Pons (tissue), 1 donor: ENCODE measurements at regions not wholly inside any gene's neighbourhood (a gene's known extent, or its start where the extent isn't known, plus 50 kb on each side); places are given as distances from the start of the nearest gene placed in this dataset.

Experiments used
- DNase-seq: peaks from one replicate; pipeline ENCODE4 v3.0.0-alpha.2; 2016; ENCODE audit warnings: low spot score

DNA sequence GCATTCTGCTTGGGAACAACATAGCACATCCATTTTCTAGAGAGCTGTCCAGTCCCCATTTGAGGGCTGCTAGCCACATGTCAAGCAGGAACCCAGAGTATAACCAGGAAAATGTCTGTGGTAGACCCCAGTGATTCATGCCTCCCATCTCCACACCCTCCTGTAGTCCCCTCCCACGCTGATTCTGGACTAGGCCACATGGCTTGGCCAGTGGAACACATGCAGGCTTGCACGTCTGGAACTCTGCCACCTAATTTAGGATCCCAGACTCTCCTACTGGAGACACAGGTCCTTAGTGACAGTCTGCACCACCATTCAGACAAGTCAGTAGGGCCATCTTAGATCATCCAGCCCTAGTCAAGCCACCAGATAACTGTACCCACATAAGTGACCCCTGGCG is 149.8 kb downstream of the ZIC5 start:
- no peak for DNase-seq

DNA sequence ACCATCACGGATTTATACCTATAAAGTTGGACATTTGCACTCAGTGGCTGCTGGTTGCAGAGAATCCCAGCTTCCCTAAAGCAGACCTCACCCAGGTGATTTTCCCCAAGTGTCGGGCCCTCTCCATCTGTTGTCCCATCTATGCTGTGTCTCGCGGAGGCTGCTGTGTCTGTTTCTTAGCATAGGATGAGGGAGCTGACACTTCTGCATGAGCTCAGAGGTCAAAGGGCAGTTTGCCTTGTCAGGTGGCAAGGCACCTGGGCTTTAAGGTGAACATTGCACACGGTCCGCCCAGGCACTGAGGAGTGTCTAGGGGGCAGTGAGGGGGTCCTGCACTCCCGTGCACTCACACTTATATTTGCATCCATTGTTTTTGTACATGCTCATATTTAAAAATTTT is 151.6 kb downstream of the ZIC5 start:
- no peak for DNase-seq

DNA sequence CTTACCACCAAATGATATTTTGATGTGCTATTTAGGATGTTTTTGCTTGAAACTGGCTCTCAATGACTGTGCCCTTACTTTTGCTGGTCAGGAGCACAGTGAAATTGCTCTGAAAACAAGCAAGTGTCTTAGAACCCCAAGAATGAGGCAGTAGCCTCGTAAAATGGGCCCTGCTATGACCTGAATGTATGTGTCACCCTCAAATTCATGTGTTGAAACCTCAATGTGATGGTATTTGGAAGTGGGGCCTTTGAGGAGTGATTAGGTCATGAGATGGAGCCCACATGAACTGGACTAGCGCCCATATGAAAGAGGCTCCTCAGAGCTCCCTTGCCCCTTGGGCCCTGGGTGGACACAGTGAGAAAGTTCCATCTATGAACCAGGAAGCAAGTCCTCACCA is 155.2 kb downstream of the ZIC5 start:
- no peak for DNase-seq

DNA sequence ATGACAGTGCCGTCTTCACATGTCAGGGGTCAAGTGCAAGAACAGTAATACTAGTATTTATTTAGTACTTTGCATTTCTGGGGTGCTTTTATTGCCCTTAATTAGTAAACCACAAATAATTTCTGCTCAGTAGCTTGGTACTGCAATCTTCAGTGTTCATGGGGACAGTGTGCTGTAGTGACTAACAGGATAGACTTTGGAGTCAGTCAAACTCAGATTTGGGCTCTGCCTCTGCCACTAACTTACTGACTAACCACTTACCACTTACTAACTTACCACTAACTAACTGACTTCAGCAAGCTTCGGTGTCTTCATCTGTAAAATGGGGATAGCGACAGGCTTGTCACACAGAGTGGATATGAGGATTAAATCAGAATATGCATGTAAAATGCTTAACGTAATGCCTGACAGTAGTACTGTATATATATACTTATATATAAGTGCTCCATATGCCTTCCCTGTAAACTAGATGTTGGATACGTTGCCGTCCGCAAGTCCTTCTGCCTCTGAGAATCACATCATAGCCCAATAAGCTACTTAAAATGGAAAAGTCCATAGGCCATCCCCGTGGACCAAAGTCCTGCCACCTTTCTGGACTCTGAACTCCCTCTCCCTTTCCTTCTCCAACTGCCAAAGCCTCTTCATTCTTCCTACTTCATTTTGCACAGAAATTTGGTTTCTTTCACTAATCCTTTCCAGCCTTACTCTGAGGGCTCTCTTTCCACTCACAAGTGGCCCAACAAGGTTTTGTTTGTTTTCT is 158.1 kb downstream of the ZIC5 start:
- no peak for DNase-seq

DNA sequence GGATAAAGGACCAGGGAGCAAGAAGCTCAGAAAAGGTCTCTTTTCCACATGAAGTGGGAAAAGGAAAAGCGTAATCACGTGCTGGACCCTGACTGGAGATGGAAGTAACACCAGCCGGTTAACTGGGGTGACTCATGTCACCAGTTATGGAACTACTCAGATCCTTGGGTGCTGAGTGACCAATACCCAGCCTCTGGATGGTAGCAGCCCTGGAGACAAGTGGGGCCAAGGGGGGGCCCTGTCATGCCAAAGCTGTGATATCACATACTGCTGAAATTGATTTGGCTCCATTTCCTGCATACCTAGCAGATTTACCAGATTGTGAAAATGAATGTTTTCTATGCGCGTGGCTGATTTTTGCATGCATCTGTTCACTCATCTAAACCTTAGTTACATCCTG is 158.9 kb downstream of the ZIC5 start:
- no peak for DNase-seq

DNA sequence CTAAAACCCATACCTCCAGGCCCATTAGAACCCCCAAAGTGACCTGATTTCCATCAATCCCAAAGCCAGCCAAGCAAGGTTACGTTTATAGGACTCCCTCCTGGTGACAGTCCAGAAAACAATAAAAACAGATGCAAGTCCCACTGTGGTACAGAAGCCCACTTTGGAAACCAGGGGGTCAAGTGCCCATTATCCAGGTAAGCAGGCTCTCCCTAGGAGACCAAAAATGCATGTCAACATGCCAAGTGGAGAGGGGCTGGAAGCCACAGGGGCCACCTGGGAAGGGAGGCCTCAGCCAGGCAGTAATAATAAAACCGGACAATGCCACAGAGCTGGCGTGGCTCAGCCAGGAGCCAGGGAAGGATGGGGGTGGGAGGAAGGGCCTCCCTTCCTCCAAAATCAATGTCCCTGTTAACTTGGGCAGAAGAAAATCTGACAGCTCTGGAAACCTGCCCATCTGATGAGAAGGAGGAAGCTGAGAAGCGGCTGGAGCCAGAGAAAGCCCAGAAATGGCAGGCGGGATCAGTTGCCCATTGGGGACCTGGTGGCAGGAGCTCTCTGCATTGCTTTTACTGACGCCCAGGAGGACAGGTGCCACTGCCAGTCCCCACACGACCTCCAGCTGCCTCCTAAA is 160.4 kb downstream of the ZIC5 start:
- DNase-seq: no peak

DNA sequence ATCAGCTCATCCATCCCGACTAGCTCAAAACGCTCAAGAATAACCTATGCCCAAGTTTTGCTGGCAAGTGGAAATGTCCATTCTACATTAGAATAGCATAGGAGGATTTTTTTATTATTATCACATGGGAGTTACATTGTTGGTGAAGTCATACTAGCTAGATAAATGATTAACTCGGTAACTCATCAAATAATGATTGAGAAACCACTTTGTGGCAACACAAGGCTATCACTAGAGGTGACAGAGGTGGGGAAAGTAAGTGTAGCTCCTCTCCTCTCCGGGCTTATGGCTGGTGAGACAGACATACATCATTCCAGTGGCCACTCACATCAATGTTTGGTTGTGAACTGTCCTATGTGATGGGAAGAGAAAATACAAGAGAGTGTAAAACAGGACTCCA is 161.6 kb downstream of the ZIC5 start:
- DNase-seq: no peak

DNA sequence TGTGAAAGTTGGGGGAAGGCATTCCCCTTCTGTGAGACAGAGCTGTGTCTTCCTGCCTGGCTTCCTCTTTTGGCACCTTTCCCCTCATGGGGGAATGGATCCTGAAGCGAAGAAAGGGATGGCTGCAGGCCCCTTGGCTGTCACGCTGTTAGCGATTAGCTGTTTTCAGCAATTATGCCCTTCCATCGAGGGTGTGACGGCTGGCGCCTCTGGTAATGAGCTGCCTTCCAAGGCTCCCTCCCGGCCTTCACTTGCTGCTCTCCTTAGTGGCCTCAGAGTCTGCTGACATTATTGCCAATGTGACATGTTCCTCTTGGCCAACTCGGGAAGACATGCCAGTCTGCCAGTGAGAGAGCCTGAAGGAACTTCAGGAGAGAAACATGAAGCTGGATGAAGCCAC is 162.1 kb downstream of the ZIC5 start:
- no peak for DNase-seq

DNA sequence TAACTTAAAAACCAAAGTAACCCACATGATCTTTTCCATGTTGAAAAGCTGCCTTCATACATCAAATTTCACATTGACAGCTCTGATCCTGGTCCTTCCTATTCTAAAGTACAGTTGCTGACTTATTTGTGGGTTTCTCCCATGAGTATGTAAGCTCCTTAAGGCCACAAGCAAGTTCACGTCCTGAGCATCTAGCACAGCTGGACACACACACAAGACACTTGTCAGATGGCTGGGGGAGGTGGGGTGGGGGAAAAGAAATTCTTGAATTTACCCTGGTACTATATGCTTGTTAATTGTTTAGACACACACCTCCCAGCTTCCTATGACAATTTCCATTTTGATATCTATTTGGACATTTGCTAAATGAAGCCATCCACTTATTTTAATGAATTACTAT is 162.8 kb downstream of the ZIC5 start:
- DNase-seq: no peak

DNA sequence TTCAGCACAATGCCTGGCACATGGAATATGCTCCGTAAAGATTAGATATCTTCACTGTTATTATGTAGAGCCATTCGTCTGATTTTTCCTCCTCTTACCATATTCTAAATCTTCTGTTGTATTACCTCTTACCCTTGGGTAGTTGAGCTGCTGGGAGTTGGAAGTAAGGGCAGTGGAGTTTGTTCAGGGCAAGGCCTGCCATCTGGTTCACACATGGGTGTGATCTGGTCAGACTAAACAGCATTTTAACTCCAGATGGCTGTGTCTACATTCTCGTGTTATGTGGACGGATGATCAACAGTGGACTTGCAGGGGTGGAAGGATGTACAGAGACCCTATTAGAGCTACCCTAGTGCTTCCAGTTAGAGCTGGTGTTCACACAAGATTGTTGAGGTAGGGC is 164.9 kb downstream of the ZIC5 start:
- no peak for DNase-seq

DNA sequence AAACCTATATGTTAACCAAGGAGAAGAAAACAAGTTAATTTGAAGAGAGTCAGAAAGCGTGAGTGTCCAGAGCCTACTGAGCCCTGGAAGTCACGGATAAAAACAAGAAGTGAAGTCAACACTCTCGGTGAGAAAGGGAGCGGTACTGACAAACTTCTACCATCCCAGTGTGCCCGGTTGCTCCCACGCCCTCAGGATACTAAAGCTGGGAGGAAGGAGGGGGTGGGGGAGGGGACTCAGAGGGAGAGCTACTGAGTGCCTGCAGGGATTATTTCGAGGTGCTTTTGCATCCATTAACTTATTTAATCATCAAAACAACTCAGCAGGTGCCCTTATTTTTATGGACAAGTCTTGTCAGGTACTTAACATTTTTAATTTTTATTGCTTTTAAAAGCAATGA is 166.2 kb downstream of the ZIC5 start:
- DNase-seq: no peak

DNA sequence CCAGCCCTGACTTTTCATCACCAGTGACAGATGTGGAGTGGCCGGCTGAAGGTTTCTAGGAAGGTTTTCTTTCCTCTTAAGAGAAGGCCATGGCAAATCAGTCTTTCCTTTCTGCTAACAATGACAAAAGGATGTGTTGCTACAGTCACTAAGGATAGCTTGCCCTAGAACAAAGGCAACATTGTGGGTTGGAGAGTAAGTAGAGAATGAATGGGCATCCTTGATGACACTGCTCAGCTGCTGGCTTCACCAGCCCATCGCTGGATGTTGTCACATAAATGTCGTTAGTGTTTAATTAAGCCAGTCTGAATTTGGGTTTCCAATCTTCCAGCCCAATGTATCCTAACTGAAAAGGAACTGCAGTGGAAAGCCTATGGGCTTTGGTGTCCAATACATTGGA is 168.4 kb downstream of the ZIC5 start:
- peak; percentile 95 for DNase-seq

DNA sequence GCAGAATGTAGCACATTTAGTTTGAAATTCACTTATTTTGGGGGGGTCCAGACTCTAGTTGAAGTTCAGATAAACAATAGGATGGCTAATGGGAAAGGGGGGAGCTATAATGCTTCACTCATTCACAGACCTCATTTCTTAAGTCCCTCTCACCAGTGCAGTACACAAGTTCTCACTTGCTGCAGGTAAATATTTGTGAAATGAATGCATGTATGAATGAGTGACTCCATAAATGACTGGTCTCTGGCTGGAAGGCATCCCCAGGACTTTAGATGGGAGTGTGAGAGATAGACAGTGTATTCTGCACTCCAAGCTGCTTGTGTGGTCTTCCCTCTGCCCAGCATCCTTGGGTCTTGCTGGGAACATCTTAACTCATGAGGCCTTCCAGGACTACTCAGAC is 169.2 kb downstream of the ZIC5 start:
- DNase-seq: no peak

DNA sequence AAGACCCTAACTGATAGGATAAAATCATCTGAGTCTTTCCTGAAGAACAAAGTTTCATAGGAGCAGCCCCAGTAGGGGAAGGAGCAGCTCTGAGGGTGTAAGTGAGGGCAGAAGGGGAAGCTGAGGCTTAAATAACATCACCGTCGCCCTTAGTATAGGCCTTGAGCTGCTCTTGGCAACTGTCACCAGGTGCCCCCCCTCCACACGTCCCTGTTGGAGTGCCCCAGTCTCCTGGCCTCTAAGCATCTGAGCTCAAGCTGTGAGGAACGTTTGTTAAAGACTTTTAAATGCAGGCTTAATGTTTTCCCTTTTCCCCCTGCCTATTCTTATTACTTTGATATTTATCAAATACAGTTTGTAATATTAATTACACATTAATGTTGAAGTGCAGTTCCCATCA is 170.6 kb downstream of the ZIC5 start:
- no peak for DNase-seq

DNA sequence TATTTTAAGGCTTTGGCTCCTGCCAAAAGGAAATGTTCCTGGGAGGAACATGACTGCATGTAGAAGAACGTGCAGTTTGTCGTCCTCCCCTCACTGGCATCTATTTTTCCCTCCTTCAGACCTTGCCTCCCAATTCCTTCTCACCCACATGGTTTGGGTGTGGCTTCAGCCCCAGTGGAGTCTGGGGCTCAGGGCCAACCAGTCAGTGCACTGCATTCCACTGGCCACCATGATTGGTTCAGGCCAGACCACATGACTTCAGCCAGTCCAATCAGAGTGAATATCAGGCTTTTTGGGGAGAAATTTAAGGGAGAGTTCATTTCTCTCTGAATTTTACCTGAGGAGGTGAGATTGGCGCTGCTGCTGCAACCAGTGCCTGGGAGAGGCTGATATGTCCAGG is 171.6 kb downstream of the ZIC5 start:
- no peak for DNase-seq

DNA sequence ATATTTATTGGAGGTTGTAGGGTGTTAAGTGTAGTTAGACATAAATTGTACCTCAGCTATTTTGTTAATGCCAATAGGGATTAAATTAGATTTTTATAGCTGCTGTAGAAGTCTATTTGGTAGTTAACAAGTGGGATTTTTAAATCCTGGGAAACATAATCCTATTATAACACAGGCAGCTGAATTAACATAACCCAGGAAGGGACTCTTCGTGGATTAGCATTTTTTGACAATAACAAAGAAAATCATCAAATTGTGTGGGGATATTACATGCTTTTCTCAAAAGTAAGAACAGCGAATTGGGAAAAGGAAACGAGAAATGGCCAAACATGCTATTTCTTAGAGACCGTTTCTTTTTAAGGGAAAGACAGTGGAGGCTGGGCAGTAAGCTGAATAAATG is 172.8 kb downstream of the ZIC5 start:
- no peak for DNase-seq

DNA sequence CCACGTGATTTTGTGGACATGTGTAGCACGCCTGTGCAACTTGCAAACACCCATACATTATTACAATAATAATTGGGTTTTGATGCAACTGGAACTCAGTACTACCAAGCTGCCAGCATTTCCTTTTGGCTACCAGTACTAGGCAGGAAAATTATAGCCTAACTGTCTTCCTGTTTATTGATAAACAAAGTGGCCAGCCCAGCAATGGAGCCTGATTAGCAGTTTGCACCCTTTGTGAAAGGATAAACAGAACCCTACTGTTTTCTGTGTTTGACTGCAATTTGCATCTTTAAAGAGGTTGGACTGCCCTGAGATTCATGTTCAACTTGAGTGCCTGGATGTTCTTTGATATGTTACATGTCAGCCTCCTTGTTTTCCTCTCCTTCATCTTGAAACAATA is 173.9 kb downstream of the ZIC5 start:
- DNase-seq: no peak

DNA sequence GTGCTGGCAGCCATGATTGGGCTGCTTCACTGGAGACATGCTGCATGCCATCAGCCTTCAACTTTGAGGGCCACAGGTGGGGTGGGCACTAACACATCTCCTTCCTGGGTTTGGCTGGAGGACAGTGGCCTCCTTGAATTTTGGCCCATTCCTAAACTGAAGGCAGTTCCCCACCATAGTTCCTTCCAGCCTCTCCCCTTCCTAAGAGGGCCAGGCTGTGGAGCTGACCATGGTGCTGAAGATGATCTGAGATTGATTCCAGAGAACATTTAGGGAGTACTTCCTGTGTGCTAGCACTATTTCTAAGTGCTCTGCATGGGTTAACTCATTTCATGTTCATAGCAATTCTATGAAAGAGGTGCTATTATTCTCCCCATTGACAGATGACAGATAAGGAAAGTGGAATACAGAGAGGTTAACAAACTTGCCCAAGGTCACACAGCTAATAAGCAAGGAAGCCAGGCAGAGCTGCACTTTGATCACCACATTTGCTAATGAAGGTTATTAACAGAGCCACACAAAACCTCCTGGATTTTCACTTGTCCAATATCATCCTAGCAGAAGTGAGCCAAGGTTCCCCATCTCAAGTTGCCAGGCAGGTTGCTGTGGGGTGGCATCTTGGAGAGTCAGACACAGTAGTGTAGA is 175.3 kb downstream of the ZIC5 start:
- no peak for DNase-seq

DNA sequence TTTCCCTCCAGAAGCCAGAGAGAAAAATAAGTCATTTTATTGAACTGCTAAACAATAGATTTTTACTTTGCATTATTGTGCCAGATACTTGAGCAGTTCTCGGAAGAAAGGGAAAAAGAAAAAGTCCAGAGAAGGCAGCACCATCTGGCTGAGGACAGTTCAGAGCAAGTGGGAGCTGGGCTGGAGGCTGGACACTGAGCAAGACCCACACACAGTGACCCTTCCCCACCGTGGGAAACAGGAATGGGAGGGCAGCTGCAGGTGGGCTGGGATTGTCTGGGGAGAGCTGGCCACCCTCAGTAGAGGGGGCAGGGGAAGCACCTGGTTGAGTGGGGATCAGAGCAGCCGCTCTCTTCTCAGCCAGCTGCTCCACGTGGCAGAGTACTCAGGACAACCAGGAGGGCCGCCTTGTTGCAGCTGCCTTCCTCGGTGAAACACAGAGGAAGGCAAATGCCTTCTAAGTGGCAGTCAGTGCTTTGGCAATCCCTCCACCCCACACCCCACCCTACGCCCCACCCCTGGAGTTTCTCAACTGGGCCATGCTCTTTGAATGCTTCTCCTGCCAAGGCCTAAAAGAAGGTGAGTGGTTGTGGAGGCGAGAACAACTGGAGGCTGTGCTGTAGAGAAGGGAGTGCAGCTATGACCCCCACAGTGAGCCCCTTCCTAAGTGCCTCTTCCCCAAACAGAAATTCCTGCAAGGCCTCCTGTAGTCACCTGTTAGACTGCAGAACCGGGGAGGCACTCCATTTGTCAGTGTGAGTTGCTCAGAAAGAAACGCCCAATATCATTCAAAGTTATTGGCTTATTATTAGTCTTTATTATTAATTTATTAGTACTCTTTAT is 179.3 kb downstream of the ZIC5 start:
- DNase-seq: no peak

DNA sequence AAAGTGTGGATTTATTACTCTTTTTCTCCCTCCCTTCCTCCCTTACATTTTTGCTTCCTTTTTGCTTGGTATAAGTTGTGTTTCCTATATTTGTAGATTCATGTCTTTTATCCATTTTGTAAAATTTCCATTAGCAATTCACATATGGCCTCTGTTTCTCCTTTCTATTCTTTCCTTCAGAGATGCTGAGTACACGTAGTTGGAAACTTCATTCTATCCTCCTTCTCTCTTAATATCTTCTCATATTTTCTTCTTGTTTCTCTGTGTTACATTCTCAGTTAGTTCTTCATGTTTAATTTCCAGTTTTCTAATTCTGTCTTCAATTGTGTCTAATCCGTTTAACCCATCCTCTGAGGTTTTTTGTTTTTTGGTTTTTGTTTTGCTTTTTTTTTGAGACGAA is 188.9 kb downstream of the ZIC5 start:
- DNase-seq: no peak

DNA sequence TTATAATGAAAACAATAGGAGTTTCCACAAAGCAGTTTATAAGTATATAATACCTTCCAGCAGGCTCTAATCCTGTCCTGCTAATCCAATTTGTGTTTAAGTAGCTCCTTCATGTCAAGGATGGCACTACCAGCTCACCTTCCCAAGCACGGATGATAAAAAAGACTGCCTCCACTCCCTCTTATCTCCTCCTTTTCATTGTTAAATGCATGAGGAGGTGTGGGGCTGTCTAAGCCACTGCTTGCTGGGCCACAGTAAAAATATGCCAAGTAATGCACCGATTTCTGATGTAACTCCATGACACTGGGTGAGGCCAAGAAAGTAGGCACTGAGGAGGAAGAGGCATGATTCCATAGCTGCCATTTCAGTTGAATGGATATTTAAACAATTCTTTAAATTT is 193.1 kb downstream of the ZIC5 start:
- no peak for DNase-seq

DNA sequence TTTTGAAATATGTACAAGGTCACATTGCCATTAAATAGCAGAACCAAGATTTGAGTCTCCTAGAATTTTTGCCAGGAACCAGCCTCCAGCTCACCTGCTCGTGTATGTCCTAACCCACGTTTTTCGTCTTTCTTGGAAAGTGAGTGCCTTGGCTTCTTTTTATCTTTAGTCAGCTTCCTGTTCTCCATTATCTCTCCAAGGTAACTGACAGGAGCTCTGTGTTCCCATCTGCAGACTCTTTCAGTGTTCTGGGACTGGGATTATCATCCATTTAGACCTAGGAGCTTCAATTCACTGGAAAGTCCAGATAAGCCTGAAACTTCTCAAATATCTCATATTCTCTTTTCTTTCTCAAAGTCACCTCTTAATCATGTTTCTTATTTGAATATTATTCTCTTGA is 193.7 kb downstream of the ZIC5 start:
- DNase-seq: no peak

DNA sequence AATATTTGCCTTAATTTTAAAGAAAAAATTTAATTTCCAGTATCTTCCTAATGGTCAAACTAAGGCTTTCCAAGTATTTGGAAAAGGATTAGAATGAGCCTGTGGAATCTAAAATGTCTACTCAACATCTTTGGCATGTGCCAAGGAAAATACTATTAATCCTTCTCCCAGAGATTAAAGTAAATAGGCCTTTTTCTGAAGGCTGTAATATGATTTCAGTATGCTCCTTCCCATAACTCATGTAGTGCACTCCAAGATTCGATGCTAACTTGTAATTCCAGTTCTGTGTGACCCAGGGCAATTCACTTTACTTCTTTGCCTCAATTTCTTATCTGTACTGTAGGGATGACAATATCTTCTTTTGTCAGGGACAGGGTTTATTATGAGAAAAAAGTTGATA is 196.9 kb downstream of the ZIC5 start:
- no peak for DNase-seq
